HUES64 (cell line): ENCODE measurements at regions not wholly inside any gene's neighbourhood (a gene's known extent, or its start where the extent isn't known, plus 50 kb on each side); places are given as distances from the start of the nearest gene placed in this dataset.
"Not testable (repeated sequence)": the region's sequence is repeated elsewhere in the genome, so short reads cannot be mapped to it uniquely, and the experiment has no call there.

Source experiments
- H3K27ac ChIP-seq: 2 replicates; pipeline ENCODE4 v1.7.0; 2013; ENCODE audit warnings: low read depth, low read length, inconsistent platforms
- H3K27me3 ChIP-seq: 2 replicates; pipeline ENCODE4 v1.6.1; 2013; ENCODE audit warnings: mild to moderate bottlenecking, low read length; ENCODE audit not compliant: insufficient read depth
- H3K36me3 ChIP-seq: 2 replicates; pipeline ENCODE4 v1.6.1; 2013; ENCODE audit warnings: mild to moderate bottlenecking, low read length; ENCODE audit not compliant: insufficient read depth
- H3K4me1 ChIP-seq: 2 replicates; pipeline ENCODE4 v1.6.1; 2013; ENCODE audit warnings: mild to moderate bottlenecking, low read length, moderate library complexity; ENCODE audit not compliant: insufficient read depth
- H3K4me3 ChIP-seq: 2 replicates; pipeline ENCODE4 v1.5.1; 2013; ENCODE audit warnings: mild to moderate bottlenecking, low read length, moderate library complexity
- H3K9ac ChIP-seq: 2 replicates; pipeline ENCODE4 v1.6.1; 2013; ENCODE audit warnings: mild to moderate bottlenecking, low read depth, low read length
- H3K9me3 ChIP-seq: 2 replicates; pipeline ENCODE4 v1.6.1; 2013; ENCODE audit warnings: low read depth, low read length; ENCODE audit not compliant: insufficient read depth
- WGBS: fragments of 150-250, 120-280 bp; methylation state at CpG from one replicate; pipeline ENCODE4 v1.1.7; 2013; ENCODE audit warnings: missing lambda C conversion rate; 5-methylcytosine and 5-hydroxymethylcytosine counted together

DNA sequence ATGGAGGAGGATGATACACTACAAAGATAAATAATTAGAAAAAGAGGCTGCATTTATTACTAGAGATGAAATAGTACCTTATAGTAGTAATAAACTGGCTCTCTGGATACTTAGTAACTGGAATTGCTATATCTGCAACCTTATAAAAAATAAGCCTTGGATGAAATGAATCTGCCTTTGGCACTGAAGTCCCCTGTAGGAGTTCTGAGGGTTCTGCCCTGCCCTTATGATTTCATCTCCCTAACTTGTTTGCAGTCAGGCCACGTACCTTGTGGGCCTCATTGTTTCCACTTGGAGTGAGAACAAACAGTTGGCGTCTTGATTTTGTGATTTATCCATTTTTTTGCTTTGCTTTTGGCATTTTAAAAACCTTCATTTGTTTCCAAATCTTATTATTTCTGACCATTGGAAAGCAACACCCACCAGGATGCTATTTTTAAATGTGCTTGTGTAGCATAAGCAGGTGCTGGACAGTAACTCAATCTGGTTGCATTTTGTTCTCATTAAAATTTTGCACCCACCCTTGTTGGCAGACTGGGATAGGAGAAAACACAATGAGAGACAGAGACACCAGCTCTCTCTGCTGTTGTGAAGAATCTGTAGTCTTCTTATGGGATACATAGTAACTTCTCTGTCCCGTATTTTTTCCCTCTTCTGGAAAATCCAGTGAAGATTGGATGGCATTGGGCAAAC, 518.9 kb upstream of the SGCD start:
- no peak overlapping the region for H3K9ac ChIP-seq
- no peaks in the 10 kb centered on the region for H3K4me1 ChIP-seq
- 96% methylated on average over 3 of the region's 3 CpGs for WGBS
- no peaks in the 10 kb centered on the region for H3K27me3 ChIP-seq
- no peaks in the 10 kb centered on the region for H3K9me3 ChIP-seq
- no peaks in the 10 kb centered on the region for H3K36me3 ChIP-seq
- no peak overlapping the region for H3K4me3 ChIP-seq
- no peak overlapping the region for H3K27ac ChIP-seq

DNA sequence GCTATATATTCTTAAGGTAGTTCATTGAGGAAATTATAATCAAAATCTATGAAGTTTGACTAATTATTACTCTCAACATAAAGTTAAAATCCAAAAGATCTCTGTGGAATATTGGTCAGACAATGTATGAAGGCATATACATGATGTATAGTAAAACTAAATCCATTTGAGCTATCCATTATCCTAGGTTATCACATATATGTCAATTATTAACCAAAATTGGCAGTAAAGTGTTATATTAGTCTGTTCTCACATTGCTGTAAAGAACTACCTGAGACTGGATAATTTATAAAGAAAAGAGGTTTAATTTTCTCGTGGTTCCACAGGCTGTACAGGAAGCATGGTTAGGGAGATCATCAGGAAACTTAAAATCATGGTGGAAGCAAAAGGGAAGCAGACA, 511.7 kb upstream of the SGCD start:
- no peak overlapping the region for H3K4me3 ChIP-seq
- no peak overlapping the region for H3K9ac ChIP-seq
- no peaks in the 10 kb centered on the region for H3K36me3 ChIP-seq
- no peaks in the 10 kb centered on the region for H3K9me3 ChIP-seq
- H3K27ac ChIP-seq = no peak overlapping the region
- WGBS = 75% methylated on average over 1 of the region's 1 CpG
- no peaks in the 10 kb centered on the region for H3K27me3 ChIP-seq
- no peaks in the 10 kb centered on the region for H3K4me1 ChIP-seq

DNA sequence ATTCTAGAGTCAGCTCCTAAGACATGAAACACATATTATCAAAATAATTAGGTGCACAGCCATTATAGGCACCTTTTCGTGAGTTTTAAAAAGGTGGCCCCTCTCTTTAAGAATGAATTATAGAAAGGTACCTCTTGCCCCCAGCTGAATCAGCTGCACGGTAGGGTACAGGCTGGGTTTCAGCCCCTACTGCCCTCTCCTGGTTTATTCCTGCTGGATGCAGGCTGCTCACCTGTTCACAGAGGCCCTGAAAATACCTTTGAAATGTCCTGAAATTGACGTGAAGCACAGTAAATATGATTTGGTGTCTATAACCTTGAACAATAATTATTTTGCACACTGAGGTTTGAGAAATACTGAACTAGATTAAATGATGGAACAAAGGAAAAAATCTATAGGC, 504.8 kb upstream of the SGCD start:
- Histone ChIP-seq H3K9ac (no peak overlapping the region), H3K4me1 (no peaks in the 10 kb centered on the region), H3K4me3 (no peak overlapping the region), H3K27ac (no peak overlapping the region), H3K36me3 (no peaks in the 10 kb centered on the region), H3K27me3 (no peaks in the 10 kb centered on the region), H3K9me3 (no peaks in the 10 kb centered on the region)
- 67% methylated on average over 3 of the region's 3 CpGs for WGBS

DNA sequence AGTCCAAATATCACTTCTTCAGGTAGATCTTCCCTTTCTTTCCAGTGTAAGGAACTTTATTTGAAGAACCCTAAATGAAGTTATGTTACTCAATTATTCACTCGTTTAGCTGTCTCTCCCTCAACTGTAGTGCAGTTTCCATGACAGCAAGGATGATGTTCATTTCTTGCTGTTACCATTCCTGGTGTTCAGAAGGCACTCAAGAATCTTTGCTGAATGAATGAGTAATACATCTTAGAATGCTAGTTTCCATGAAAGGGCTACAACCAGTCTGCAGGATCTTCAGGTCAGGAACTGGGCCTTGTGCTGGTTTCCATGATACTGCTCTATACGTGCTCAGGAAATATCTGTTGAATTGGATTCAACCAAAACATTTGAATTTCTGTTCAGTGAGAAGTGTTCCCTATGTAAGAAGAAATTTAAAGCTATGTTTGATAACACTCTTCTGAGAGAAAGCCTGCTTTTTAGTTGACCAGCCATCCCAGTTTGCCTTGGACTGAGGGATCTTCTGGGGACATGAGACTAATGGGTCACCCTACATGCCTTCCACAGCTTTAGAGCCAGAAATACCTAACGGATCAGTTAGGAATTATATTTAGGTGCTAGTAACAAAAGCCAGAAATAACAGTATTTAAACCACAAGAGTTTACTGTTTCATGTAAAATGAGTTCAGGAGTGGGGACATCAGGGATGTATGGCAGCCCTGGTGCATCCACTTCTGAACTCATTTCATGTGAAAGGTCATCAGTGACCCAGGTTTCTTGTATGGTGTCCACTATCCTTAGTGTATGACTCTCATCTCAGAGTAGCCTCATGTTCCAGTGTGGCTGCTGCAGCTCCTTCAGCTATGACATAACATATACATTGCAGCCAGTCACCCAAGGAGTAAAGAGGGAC, 500.1 kb upstream of the SGCD start:
- H3K27me3 ChIP-seq = no peaks in the 10 kb centered on the region
- H3K4me1 ChIP-seq = no peaks in the 10 kb centered on the region
- no peaks in the 10 kb centered on the region for H3K36me3 ChIP-seq
- 92% methylated on average over 2 of the region's 3 CpGs for WGBS
- H3K4me3 ChIP-seq = no peak overlapping the region
- H3K27ac ChIP-seq = no peak overlapping the region
- no peak overlapping the region for H3K9ac ChIP-seq
- H3K9me3 ChIP-seq = no peaks in the 10 kb centered on the region

DNA sequence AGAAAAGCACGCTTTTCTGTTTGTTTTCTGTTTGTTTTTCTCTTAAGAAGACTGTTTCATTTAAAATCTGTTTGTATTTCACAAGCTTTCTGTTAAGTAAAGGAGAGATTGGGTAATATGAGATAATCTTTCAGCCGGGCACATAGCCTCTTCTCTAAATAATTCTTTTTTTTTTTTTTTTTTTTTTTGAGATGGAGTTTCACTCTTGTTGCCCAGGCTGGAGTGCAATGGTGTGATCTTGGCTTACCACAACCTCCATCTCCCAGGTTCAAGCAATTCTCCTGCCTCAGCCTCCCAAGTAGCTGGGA, 499.5 kb upstream of the SGCD start:
- not testable (repeated sequence) for H3K4me3 ChIP-seq
- 92% methylated on average over 1 of the region's 2 CpGs for WGBS

DNA sequence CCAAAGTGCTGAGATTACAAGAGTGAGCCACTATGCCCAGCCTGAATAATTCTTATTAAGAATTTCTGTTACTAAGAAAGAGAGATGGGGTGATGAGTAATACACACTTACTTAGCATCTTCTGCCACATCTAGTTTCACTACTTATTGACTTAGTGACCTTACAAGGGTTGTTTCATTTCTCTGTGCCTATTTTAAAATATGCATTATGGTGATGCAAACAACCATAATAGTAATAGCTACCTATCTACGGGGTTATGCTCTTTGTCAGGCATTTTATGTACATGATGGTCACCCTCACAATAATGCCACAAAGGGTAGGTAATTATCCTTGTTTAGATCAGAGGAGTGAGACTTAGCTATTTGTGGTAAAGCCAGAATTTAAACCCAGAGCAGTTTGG, 499.0 kb upstream of the SGCD start:
- no peaks in the 10 kb centered on the region for H3K36me3 ChIP-seq
- no peaks in the 10 kb centered on the region for H3K27me3 ChIP-seq
- H3K4me3 ChIP-seq = no peak overlapping the region
- no peaks in the 10 kb centered on the region for H3K4me1 ChIP-seq
- H3K9me3 ChIP-seq = no peaks in the 10 kb centered on the region
- H3K9ac ChIP-seq = no peak overlapping the region
- H3K27ac ChIP-seq = no peak overlapping the region
- 100% methylated on average over 1 of the region's 1 CpG for WGBS

More for the DNA sequence above, 499.5 kb upstream of the SGCD start:
- not testable (repeated sequence) for H3K36me3 ChIP-seq, H3K4me1 ChIP-seq, H3K27me3 ChIP-seq, H3K9me3 ChIP-seq, H3K9ac ChIP-seq, H3K27ac ChIP-seq

DNA sequence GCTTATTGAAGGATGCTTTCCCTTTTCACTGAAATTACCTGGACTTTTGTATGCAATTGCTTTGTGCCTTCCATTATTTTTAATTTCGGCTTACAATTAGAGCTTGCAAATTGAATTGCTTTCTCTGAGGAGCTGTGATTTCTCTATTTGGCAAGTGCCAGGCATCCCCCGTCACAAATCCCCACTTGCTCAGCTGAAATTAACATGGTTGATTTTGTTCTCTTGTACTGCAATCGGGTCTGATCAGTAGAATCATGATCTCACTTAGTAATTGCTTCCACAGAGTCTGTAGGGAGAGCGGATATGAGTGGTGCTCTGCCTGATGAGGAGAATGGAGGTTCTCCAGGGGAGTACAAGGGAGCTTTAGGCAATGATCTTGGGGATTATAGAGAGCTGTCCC, 495.5 kb upstream of the SGCD start:
- Histone ChIP-seq H3K9me3 (no peaks in the 10 kb centered on the region), H3K4me1 (no peaks in the 10 kb centered on the region), H3K27me3 (no peaks in the 10 kb centered on the region), H3K9ac (no peak overlapping the region), H3K27ac (no peak overlapping the region), H3K36me3 (no peaks in the 10 kb centered on the region), H3K4me3 (no peak overlapping the region)
- WGBS = 93% methylated on average over 4 of the region's 4 CpGs

DNA sequence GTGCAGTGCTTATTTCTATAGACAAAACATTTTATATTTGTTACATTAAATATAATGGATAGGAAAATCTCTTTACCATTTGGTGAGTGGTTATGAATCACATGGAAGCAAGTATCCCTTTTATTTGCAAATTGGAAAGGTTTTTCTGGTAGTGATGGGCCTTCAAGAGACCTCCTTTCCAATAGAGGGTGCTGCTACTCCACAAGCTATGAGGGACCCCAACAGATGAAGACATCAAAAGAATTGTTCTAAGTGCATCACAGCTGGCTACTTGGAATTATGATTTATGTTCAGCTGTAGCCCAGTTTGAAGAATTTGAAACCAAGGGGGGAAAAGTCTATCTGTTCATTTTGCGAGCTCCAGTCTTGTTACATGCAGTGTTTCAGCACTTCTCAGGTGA, 493.7 kb upstream of the SGCD start:
- H3K36me3 ChIP-seq = no peaks in the 10 kb centered on the region
- no peak overlapping the region for H3K9ac ChIP-seq
- 91% methylated on average over 1 of the region's 1 CpG for WGBS
- no peaks in the 10 kb centered on the region for H3K4me1 ChIP-seq
- H3K27me3 ChIP-seq = no peaks in the 10 kb centered on the region
- H3K27ac ChIP-seq = no peak overlapping the region
- no peak overlapping the region for H3K4me3 ChIP-seq
- no peaks in the 10 kb centered on the region for H3K9me3 ChIP-seq

DNA sequence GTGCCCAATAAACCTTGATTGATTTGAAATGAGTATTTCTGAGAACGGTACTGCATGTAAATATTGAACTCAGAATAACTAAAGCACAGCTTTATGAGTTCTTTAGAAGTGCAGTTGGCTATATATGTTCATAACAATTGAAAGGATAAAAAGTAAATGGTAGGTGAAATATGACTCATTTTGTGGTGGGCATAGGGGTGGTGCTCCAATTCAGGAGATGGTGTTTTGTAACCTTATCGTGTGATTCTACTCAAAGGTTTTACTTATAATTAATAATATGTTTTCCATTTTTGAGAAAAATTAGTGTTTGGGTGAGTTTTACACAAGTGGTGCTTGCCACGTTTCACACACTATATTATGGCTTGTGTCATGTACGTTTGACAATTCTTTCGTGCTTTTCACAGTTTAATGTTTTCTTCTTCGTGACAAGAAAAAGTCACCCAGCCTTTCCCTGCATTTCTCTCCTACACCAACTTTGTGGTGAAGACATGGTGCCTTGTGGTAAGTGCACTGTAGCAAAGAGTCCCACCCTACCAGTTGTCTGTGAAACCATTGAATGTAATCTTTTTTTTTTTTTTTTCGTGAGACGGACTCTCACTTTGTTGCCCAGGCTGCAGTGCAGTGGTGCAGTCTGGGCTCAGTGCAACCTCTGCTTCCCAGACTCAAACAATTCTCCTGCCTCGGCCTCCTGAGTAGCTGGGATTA, 492.5 kb upstream of the SGCD start:
- WGBS = 96% methylated on average over 7 of the region's 9 CpGs
- Histone ChIP-seq H3K4me1 (no peaks in the 10 kb centered on the region), H3K36me3 (no peaks in the 10 kb centered on the region), H3K4me3 (no peak overlapping the region), H3K27me3 (no peaks in the 10 kb centered on the region), H3K27ac (no peak overlapping the region), H3K9me3 (no peaks in the 10 kb centered on the region), H3K9ac (no peak overlapping the region)

DNA sequence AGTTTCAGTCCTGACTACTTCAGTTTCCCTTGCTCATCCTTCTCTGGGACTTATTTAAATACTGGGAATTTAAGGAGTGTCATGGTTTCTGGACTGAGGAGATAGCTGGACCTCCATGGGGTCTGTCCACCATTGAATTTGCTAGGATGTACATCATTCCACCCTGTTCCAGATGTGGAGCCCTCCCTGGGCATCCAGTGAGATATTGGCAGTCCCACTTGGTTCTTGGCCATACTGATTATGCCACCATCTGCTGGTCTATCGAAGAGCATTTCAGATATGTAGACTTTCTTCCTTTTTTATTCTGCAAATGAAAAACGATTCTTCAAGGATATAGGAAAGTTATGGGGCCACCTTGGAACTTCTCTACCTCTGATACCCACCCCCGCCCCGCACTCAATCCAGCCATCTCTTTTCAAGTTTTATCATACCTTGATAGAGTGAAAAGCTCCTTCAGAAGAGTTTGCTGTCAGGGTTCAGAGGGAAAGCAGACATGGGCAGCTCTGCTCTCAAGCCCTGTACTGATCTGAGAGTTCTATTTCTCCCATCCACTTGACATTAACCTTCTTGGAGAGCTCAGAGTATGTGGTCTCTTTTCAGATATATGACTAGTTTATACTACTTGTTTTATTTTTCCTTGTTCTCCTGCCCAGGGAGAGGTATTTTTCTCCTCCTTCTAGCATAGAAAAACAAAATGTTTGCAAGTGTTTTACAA, 490.7 kb upstream of the SGCD start:
- Histone ChIP-seq H3K9ac (no peak overlapping the region), H3K4me1 (no peaks in the 10 kb centered on the region), H3K27me3 (no peaks in the 10 kb centered on the region), H3K9me3 (no peaks in the 10 kb centered on the region), H3K4me3 (no peak overlapping the region), H3K27ac (no peak overlapping the region), H3K36me3 (no peaks in the 10 kb centered on the region)
- WGBS = 89% methylated on average over 2 of the region's 4 CpGs

DNA sequence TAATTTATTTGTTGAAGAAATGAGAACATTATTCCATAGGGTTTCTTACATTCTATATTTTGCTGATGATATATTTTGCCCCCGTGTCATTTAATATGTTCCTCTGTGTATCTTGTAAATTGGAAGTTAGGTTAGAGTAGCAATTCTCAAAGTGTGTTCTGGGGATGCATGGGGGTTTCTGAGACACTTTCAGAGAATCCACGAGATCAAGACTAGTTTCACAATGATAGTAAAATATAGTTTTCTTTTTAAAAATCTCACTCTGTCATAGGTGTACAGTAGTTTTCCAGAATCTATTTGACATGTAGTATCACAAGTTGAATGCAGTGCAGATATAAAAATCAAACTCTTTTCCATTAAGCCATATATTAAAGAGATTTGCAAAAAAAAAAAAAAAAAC, 488.6 kb upstream of the SGCD start:
- Histone ChIP-seq H3K9ac (no peak overlapping the region), H3K27ac (no peak overlapping the region), H3K27me3 (no peaks in the 10 kb centered on the region), H3K36me3 (no peaks in the 10 kb centered on the region), H3K4me1 (no peaks in the 10 kb centered on the region), H3K4me3 (no peak overlapping the region), H3K9me3 (no peaks in the 10 kb centered on the region)
- 100% methylated on average over 1 of the region's 2 CpGs for WGBS
